GM18858 (cell line): ENCODE measurements at regions not wholly inside any gene's neighbourhood (a gene's known extent, or its start where the extent isn't known, plus 50 kb on each side); places are given as distances from the start of the nearest gene placed in this dataset.
A peak's percentile ranks its signal among the peaks of the same experiment; 100 is the strongest.

ENCODE experiments used
- ATAC-seq: cut with Tn5 transposase; IDR thresholded peaks from one replicate; pipeline ENCODE4 v1.9.1; 2021; ENCODE audit not compliant: unreplicated experiment

DNA sequence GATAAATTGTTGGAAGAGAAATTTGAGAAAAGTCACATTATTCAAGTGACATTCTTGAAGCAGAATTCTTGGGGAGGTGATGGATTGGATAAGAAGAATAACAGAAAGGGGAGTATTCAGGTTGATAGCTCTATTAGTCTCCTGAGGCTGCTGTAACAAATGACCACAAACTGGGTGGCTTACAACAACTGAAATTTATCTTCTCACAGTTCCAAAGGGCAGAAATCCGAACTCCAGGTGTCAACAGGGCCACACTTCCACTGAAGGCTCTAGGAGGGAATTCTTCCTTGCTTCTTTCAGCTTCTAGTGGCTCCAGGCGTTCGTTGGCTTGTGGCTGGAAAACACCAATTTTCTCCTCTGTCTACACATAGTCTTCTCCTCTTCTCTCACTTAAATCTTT, 99.8 kb downstream of the TES start:
- ATAC-seq: no peak

DNA sequence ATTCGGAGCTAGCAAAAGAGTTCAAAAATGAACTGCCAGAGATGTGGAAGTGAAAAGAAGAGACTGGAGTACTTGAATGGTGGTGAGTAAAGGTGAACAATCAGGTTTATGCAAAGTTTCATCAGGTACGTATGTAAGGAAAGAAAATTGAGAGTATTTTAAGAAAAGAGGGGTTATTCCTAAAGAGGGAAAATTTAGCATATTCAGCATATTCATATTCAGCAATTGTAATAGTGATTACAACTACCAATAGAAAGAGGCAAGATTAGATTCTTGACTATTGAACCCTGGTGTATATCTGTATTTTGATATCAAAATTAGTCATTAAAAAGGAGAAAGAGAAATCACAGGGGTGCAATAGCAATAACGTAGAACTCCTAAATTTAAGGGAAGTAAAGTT, 100.9 kb downstream of the TES start:
- ATAC-seq: no peak

DNA sequence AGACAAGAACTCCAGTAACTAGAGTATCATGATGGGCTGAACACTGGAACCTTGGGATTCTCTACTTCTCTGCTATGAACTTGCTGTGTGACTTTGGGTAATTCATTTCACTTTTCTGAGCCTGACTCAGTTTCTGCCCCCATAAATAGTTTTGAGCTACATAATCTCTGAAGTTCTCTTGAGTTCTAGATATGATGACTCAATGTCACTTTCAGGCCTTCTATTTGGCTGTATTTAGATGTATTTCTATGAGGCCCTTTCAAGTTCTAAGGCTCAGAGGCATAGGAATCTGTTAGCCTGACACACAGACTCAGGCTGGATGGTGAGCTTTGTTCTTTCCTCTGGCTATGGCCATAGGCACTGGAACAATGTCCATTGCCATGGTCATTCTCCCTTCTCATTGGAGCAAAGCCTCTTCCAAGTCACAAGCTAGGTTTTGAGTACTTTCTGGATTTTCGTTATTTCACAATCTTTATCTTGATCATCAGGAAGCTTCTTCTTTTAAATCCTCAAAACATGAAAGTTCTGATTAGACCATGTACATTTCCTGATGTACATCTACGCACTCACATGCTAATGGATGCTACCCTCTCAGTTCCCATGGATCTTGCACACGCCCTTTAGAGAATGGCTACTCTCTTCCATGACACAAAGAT, 101.6 kb downstream of the TES start:
- ATAC-seq: no peak

DNA sequence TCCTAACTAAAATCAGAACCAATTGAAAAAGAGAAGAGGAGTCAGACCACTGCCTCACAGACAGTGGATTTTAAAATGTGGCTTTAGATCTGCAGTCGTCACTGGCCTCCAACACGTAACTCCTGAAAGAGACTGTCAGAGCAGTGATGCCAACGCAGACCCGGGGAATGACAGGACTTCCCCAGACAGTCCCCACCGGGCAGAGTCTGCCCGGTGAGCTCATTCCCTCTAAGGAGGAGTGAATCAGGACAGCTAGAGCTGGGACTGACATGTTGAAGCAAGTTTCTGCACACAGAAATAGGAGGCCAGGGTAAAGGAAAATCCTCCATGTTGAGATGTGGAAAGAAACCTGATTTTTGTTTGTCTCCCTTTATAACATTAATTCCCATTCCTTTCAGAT, 105.0 kb downstream of the TES start:
- no peak for ATAC-seq

DNA sequence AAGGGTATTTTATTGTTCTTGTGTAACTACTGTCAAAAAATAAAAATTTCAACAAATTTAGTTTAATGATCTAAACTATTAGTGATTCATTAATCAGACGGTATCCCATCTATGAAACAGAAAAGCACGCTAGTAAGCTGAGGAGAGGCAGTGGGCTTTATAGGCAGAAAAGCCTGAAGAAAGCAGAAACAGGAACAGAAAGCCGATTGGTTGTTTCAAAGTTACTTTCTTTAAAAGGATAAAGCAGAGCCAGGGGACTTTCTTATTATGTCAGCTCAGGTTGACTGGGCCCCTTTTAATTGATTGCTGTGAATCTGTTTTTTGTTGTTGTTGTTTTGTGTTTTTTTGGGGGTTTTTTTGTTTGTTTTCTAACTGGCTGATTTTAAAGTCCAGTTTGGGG, 105.5 kb downstream of the TES start:
- peak; percentile 20 for ATAC-seq

DNA sequence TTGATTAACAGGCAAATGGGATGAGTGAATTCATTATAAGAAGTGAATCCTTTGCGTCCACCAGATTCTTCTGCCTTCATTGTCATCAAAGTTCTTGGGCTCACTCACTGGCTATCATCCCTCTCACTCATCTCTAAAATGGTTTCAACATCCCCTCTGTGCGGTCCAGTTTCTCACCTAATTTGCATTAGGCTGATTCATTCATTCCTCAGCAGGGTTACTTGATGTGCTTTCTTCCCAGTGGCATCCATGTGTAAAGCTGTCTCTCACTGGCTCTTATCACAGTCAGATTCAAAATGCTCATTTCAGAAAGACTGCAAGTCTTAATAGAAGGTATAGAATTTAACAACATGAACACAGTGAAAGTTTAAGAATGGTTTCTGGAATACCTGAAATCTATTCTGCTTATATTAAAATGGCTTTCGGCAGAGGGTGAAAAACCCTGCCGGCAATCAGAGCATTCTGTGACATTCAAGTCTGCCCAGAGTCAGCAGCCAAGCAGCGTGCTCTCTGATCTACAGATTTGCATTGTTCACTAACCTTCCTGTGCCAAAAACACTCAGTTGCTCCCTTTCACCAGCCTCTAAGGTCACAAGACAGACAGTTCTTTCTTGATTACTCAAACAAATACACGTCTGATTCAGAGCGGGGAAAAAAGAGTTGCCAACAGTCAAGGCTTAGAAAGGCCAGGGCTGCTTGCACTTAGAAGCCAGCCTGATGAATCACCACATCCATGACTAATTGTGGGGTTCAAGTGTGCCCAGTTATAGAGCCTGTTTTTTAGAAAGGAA, 106.7 kb downstream of the TES start:
- ATAC-seq: peak; percentile 85

DNA sequence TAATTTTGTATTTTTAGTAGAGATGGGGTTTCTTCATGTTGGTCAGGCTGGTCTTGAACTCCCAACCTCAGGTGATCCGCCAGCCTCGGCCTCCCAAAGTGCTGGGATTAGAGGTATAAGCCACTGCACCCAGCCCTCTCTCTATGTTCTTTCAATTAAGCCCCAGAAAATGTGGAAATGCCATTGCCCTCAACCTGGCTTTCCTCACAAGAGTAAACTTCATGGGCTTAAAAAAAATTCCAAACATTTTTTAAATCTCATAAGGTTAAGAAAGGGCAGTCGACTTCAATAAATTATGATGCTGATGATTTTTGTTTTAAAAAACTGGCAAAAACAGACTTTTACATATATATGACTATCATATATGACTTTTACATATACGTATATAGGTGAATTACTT, 107.6 kb downstream of the TES start:
- ATAC-seq: no peak

DNA sequence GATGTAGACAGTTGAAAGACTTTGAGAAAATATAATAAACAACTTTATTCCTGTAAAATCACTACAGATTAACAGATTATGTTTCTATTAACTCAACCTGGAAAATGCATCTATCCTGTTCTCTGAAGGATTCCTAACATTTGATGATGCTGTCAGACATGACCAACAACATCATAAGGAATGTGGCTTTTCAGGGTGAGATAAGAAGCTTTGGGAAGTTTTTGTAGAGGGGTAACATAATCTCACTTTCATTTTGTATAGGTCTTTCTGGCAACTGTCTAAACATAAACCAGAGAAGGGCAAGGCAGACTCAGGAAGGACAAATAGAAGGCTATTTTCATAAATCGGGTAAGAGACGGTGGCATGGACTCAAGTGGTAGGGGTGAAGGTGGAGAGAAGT, 112.2 kb downstream of the TES start:
- ATAC-seq: no peak

DNA sequence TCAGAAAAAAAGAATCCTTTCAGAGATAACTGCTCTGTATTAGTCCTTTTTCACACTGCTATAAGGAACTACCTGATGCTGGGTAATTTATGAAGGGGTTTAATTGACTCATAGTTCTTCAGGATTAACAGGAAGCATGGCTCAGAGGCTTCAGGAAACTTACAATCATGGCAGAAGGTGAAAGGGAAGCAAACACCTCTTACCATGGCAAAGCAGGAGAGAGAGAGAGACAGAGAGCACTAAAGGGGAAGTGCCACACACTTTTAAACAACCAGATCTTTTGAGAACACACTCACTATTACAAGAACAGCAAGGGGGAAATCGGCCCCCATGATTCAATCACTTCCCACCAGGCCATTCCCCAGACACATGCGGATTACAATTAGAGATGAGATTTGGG, 114.2 kb downstream of the TES start:
- no peak for ATAC-seq

DNA sequence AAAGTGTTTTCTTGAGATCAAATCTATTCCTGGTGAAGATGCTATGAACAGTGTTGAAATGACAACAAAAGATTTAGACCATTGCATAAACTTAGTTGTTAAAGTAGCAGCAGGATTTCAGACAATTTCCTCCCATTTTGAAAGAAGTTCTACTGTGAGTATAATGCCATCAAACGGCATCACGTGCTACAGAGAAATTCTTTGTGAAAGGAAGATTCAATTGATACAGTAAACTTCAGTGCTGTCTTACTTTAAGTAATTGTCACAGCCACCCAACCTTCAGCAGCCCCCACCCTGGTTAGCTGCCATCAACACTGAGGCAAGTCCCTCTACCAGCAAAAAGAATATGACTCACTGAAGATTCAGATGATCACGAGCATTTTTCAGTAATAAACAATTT, 115.2 kb downstream of the TES start:
- no peak for ATAC-seq

DNA sequence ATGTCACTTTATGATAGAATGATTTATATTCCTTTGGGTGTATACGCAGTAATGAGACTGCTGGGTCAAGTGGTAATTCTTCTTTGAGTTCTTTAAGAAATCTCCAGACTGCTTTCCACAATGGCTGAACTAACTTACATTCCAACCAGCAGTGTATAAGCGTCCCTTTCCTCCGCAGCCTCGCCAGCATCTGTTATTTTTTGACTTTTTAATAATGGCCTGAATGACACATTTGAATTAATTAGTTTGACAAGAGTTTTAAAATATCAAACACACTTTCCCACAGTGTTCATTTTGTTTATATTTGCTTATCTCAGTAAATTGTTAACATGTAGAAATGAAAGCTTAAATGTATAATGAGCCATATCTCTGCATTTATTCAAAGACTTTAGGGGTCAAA, 116.8 kb downstream of the TES start:
- ATAC-seq: no peak

DNA sequence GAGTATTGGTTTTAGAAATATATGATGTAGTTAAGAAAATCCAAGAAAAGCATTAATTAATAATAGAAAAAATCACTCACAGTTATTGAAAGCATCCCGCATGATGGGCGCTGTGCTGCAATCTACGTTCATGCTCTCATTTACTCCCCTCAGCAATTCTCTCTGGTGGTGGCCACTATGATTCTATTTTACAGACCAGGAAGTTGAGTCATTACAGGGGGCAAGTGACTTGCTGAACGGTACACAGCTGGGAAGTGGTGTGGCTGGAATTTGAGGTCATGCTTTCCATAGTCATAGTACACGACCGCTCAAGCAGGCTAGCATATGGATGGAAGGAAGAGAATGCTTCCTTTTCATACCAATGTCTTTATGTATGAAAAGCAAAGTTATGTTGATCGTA, 117.4 kb downstream of the TES start:
- no peak for ATAC-seq

DNA sequence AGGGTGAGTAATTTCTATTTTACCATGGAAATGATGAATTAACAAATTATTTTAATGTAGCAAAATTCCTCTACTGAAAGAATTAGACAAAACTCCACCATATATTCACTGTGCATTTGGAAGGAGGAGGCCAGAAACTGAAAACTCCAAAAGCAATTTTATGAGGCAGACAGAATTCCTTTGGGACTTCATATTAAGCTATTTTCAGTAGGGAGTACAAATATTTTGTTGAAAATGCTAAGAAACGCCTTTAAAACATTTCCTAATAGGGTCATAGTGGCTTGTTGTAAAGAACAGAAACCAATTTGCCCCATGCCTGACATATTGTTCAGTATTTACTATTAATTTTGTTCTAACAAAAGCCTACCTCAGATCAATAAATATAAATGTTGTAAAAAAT, 117.8 kb downstream of the TES start:
- no peak for ATAC-seq

DNA sequence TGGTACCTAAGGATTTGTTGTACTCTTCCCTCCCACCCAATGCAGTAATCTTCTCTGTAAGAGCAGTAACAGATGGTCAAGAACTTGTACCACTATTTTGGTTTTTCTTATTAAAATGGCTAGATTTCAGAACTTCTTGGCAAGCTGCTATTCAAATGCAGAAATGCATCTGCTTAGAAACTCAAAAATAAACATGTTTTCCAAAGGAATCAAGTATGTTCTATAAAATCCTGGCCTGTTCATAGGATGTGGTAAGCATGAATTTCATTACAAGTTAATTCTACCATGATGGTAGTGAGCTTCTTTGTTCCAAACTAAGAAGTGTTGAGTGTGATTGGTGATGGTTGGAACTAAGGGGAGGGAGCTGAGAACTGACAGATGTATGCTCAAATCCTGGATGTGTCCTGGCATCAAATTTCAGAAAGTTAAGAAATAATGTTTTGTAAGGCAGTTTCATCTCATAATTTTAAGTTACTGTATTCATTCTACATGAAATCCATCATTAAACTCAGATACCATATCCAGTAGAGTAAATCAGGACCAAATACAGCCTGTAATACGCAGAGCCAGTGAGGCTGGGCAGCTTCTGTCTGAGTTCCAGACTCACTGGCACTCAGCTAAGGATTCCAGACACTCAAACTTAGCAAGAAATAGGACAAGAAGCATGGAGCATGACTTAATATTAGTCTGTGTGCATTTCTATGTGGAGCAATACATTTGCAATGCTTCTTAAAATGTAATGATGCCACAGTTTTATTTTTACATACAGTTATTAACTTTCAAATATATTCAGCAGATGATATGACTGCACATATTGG, 119.6 kb downstream of the TES start:
- no peak for ATAC-seq

DNA sequence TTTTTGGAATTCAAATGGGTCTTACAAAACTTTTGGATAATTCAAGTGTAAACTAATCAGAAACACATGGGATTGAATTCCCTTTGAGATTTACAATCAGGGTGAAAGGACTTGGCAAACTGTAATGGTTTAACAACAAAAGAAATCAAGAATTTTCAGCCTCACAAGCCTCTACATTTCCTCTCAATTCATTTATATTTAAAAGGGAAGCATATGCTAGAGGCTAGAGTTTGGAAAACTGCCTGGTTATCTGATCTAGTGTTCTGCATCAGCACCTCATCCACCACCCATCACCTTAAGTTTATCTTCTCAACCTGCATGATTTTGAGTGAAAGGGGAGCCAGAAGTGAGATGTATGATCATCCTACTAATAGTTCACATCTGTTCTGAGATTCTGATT, 120.7 kb downstream of the TES start:
- no peak for ATAC-seq

DNA sequence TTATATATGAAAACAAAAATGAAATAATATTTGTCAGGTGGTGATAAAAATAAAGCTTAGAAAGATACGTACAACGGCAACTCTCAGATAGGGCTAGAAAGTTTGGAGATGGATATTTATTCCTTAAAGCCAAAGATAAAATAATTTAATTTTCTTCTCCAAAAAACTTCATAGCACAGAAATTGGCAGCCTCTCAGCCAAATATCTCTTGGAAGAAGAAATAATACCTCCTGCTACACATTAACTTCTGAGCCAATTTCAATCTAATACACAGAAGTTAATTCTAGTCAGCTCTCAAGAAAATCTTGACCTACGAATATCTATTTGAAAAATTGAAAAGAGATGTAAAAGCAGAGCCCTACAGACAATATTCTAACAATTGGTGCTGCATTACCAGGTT, 122.4 kb downstream of the TES start:
- ATAC-seq: no peak

DNA sequence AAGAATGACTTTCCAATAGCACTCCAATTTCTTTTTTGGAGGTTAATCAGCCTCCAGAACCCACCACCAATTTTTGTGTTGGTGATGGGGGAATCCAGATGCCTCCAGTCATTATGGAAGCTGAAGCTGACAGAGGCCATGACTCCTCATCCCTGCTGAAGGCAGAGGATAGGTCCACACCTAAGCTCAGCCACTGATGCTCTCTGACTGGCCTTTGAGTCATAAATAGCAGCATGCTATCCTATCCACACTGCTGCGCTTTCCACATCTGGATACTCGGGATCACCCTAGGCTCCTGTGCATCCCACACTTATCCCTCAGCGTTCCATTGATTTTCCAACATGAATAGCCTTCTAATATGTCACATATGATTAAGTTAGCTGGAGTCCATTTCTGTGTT, 124.2 kb downstream of the TES start:
- no peak for ATAC-seq

DNA sequence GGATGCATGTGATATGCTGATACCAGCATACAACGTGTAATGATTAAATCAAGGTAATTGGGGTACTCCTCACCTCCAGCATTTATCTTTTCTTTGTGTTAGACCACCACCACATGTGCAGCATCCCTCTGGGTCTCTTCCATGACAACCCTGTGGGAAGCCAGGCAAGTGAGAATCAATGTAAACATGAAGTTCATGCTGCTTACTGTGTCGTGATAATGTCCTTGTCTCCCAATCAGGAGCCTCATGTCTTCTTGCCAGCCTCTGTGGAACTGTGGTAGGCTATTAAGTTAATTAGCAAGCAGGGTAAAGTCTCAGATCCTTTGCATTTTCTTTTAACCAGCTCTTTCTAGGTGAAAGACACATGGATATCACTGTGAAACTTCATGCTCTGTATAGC, 126.7 kb downstream of the TES start:
- no peak for ATAC-seq

DNA sequence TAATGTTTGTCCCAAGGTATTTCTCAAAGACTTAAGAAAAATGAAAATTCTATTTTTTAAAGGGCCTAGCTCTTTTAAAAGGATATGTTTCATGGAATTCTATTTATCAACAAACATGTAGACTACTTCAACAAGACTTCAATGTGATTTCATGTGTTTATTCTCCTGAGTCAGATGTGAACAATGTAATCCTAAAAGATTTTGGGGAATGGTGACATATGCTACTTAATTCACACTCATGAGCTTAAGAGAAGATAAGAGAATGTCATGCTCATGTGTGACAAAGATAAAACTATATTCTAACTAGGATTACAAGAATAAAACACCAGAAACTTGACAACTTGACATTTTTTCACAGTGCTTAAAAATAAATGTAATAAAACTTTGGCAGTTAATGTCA, 127.5 kb downstream of the TES start:
- no peak for ATAC-seq

DNA sequence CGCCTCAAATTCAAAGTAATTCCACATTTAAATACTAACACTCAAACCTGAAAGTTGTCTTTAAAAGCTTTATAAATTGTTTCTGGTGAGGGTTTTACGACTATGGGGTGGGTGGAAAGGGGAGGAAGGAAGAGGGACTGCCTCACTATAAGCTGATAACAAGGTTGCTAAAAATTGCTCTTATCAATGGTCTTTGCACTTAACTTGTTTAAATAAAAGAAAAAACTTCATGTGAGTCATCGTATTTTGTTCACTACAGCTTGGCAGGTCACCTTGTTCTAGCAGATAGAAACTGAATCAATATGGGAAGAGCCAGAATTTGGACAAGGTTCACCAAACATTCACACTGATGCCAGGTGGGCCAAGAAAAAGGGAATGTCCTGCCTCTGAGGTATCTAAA, 129.2 kb downstream of the TES start:
- ATAC-seq: no peak

DNA sequence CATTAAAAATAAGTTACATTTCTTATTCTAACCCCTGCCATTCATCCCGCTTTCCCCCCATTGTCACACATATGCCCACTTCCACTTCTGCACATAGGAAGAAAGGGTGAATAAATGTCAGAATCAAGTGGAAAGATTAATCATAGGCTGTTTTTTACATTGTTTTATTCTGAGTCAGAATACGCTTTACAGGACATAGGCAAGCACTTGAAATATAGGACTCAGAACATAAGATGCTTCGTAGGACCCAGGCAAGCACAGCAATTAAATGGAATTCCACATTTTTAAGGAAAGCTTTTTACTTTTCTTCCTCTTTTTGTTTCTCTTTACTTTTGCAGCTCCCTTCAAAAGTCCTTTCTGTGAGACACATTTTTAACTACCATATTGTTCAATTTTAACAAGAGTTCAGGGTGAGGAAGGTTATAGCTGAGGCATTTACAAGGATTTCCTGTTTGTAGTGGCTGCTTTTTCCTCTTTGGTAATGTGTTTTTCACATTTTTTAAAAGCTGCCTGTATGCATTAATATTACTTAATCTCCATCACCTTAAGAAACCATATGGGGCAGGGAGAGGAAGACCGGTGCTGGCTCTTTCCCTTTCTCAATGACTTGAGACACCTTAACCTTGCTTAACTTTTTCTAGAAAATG, 130.0 kb downstream of the TES start:
- ATAC-seq: no peak
